ENCODE measurements at regions not wholly inside any gene's neighbourhood (a gene's known extent, or its start where the extent isn't known, plus 50 kb on each side); places are given as distances from the start of the nearest gene placed in this dataset.

- ChIA-PET RAD21 (ENCODE audit: low non-redundant PET in 1 of 2, low total read pairs in 2 of 2, uncharacterized antibody in 2 of 2, unreplicated experiment in 2 of 2) (no interaction called here), CTCF (no interaction called here), POLR2A (no interaction called here)
- DNase-seq (ENCODE audit: low read depth, low spot score) (no peak), ATAC-seq (peak; percentile 32; the same call in 1 of the 2 replicates)
- no peaks in the 10 kb centered on the region for H3K36me3 ChIP-seq (ENCODE audit: control insufficient read depth in 1 of 2, insufficient read depth in 2 of 2, low read length in 2 of 2)
- BruUV-seq (replicated peaks): no TSS peak
- no peak overlapping the region for H3K9ac ChIP-seq (ENCODE audit: low read length)
- intact Hi-C loops (cut with micrococcal nuclease): no loop called here
- no peak overlapping the region for H3K27ac ChIP-seq (ENCODE audit: low read depth, low read length)
- H4K20me1 ChIP-seq (ENCODE audit: insufficient read depth): no peaks in the 10 kb centered on the region
- no peak overlapping the region for H2AFZ ChIP-seq (ENCODE audit: low read depth, low read length, poor library complexity, severe bottlenecking)
- H3K4me3 ChIP-seq (replicated peaks in 1 of 2; ENCODE audit: low read depth in 1 of 2, low read length in 2 of 2): no peak overlapping the region
- H3K4me1 ChIP-seq (ENCODE audit: control insufficient read depth in 1 of 2, insufficient read depth in 2 of 2, low read length in 2 of 2): no peaks in the 10 kb centered on the region
- H3K79me2 ChIP-seq (ENCODE audit: insufficient read depth, low read length): no peaks in the 10 kb centered on the region
- no peak overlapping the region for H3K4me2 ChIP-seq (ENCODE audit: low read length)
- no peaks in the 10 kb centered on the region for H3K9me2 ChIP-seq (ENCODE audit: insufficient read depth)
- TF ChIP-seq POLR2A (IDR thresholded peaks at IDR 0.05; ENCODE audit: borderline replicate concordance, extremely low read depth, insufficient read depth, insufficient read length): no peak
- no peak for TF ChIP-seq POLR2AphosphoS5 (IDR thresholded peaks at IDR 0.05; ENCODE audit: low read depth, low read length)
- TF ChIP-seq CBX3 (IDR thresholded peaks at IDR 0.05; ENCODE audit: low read depth): no peak
- no peak for TF ChIP-seq ZBTB33 (IDR thresholded peaks at IDR 0.05; ENCODE audit: extremely low read depth, insufficient replicate concordance, low read length)
- no peak for TF ChIP-seq YY1 (IDR thresholded peaks at IDR 0.05; ENCODE audit: extremely low read depth, insufficient replicate concordance, low read depth, low read length)
- no peak for TF ChIP-seq MAX (IDR thresholded peaks at IDR 0.05)
- no peak for TF ChIP-seq RAD21 (IDR thresholded peaks at IDR 0.05; ENCODE audit: low read depth)
- no peak for TF ChIP-seq ATF3 (IDR thresholded peaks at IDR 0.05)
- TF ChIP-seq SRF (IDR thresholded peaks at IDR 0.05; ENCODE audit: low read depth): no peak
- no peak for TF ChIP-seq CEBPB (IDR thresholded peaks at IDR 0.05; ENCODE audit: low read depth)
- TF ChIP-seq TCF7L2 (IDR thresholded peaks at IDR 0.05; ENCODE audit: borderline replicate concordance, extremely low read depth, insufficient read depth, insufficient read length): no peak
- TF ChIP-seq EZH2 (IDR thresholded peaks at IDR 0.05): no peak
- TF ChIP-seq REST (IDR thresholded peaks at IDR 0.05; ENCODE audit: low read depth): no peak
- TF ChIP-seq FOSL1 (IDR thresholded peaks at IDR 0.05; ENCODE audit: low read depth): no peak
- H3K9me3 ChIP-seq (ENCODE audit: control insufficient read depth in 1 of 2, insufficient read depth in 1 of 2, low read depth in 1 of 2, low read length in 2 of 2): no peaks in the 10 kb centered on the region
- H3K27me3 ChIP-seq (ENCODE audit: insufficient read depth, low read length): peaks cover 28% of the 10 kb centered on the region; the same call in 1 of the 2 replicates
Measured at GRCh38 chr14:22026527-22026926, 352.9 kb upstream of the OR4E1 start.
